ENCODE measurements at regions not wholly inside any gene's neighbourhood (a gene's known extent, or its start where the extent isn't known, plus 50 kb on each side); places are given as distances from the start of the nearest gene placed in this dataset.

- no peak for TF ChIP-seq HDGF (IDR thresholded peaks at IDR 0.05; ENCODE audit: borderline replicate concordance)
- no peak for TF ChIP-seq ARNT (IDR thresholded peaks at IDR 0.05)
- TF ChIP-seq TARDBP (IDR thresholded peaks at IDR 0.05) = no peak
- no peak for TF ChIP-seq CTBP1 (IDR thresholded peaks at IDR 0.05; ENCODE audit: borderline replicate concordance)
- no peak for TF ChIP-seq FOXM1 (IDR thresholded peaks at IDR 0.05; ENCODE audit: borderline replicate concordance)
- no peak for TF ChIP-seq ZNF384 (IDR thresholded peaks at IDR 0.05)
- no peak for TF ChIP-seq FOXA1 (IDR thresholded peaks at IDR 0.05)
- TF ChIP-seq PKNOX1 (IDR thresholded peaks at IDR 0.05) = no peak
- TF ChIP-seq SUZ12 (IDR thresholded peaks at IDR 0.05) = no peak
- POLR2A ChIA-PET = no interaction called here
- CTCF ChIA-PET = interaction anchor here (0.7 kb wide), 2 partner anchors 61 to 244 kb away, joined by 3 to 5 read pairs; no protein-coding TSS in a partner anchor
- no peak for DNase-seq (ENCODE audit: extremely low spot score)
Observed at GRCh38 chr6:7960848-7961247, 50.3 kb upstream of the TXNDC5 start.
